HEK293 (cell line): ENCODE measurements at regions not wholly inside any gene's neighbourhood (a gene's known extent, or its start where the extent isn't known, plus 50 kb on each side); places are given as distances from the start of the nearest gene placed in this dataset.

Experiments used
- CTCF ChIA-PET: fragments of 350-600 bp; formaldehyde crosslinking; extraction: SDS; loops from one replicate; lab custom pipeline; 2021; ENCODE audit warnings: antibody characterized with exemption; lab: Yijun Ruan, JAX
- POLR2A ChIA-PET: fragments of 300-600 bp; formaldehyde crosslinking; extraction: SDS; loops from one replicate; lab custom pipeline; 2020; ENCODE audit warnings: antibody characterized with exemption, inconsistent platforms; lab: Yijun Ruan, JAX
- H3K27ac ChIP-seq: fragments of 200-500 bp; sonication (Bioruptor generic); 2 replicates; pipeline ENCODE4 v1.5.1; 2014; ENCODE audit warnings: low read depth, low read length, control low read depth, inconsistent platforms; ENCODE audit errors: extremely low read depth
- H3K36me3 ChIP-seq, 2 experiments: fragments of 200-500 bp in 1 of 2; sonication (Bioruptor generic) in 1 of 2; 1 replicate in 1 of 2; 2 replicates in 1 of 2; pipeline ENCODE4 v1.5.1; 2014 to 2017; ENCODE audit warnings: inconsistent platforms in 2 of 2, low read length in 2 of 2; ENCODE audit not compliant: control insufficient read depth in 2 of 2, insufficient read depth in 1 of 2
- H3K4me1 ChIP-seq: fragments of 200-500 bp; sonication (Bioruptor generic); 2 replicates; pipeline ENCODE4 v1.5.1; 2014; ENCODE audit warnings: mild to moderate bottlenecking, low read length, inconsistent platforms; ENCODE audit not compliant: control insufficient read depth, insufficient read depth
- H3K4me3 ChIP-seq: 2 replicates; pipeline ENCODE4 v1.5.1; 2011; ENCODE audit warnings: low read depth, mild to moderate bottlenecking, control low read depth, low read length, moderate library complexity
- H3K9me3 ChIP-seq: fragments of 200-500 bp; sonication (Bioruptor generic); 2 replicates; pipeline ENCODE4 v1.5.1; 2014; ENCODE audit warnings: low read depth, low read length, inconsistent platforms; ENCODE audit not compliant: control insufficient read depth, insufficient read depth
- PBX3 ChIP-seq: sonication (generic); formaldehyde crosslinking; IDR thresholded peaks from 2 replicates; pipeline ENCODE4 v1.8.1; 2022; ENCODE audit warnings: mild to moderate bottlenecking, moderate library complexity, missing genetic modification reagents
- PRDM4 ChIP-seq: fragments of 450-650 bp; formaldehyde crosslinking; IDR thresholded peaks from 2 replicates; pipeline ENCODE4 v1.5.1; 2017; ENCODE audit warnings: missing biosample characterization, missing genetic modification characterization
- YY1 ChIP-seq: fragments of 450-650 bp; formaldehyde crosslinking; IDR thresholded peaks from 2 replicates; pipeline ENCODE4 v1.5.1; 2018; ENCODE audit warnings: missing biosample characterization, missing genetic modification characterization
- YY2 ChIP-seq: fragments of 450-650 bp; formaldehyde crosslinking; IDR thresholded peaks from 2 replicates; pipeline ENCODE4 v1.5.1; 2016; ENCODE audit warnings: missing biosample characterization, missing genetic modification characterization
- ZBTB1 ChIP-seq: fragments of 450-650 bp; formaldehyde crosslinking; IDR thresholded peaks from 2 replicates; pipeline ENCODE4 v1.5.1; 2016; ENCODE audit warnings: missing biosample characterization, missing genetic modification characterization
- ZFP41 ChIP-seq: fragments of 450-650 bp; formaldehyde crosslinking; IDR thresholded peaks from 2 replicates; pipeline ENCODE4 v1.5.1; 2016; ENCODE audit warnings: missing biosample characterization, missing genetic modification characterization, borderline replicate concordance
- ZIC2 ChIP-seq: fragments of 450-650 bp; formaldehyde crosslinking; IDR thresholded peaks from 2 replicates; pipeline ENCODE4 v1.5.1; 2016; ENCODE audit warnings: missing biosample characterization, missing genetic modification characterization
- ZNF114 ChIP-seq: fragments of 450-650 bp; formaldehyde crosslinking; IDR thresholded peaks from 2 replicates; pipeline ENCODE4 v1.5.0; 2017; ENCODE audit warnings: missing biosample characterization, missing genetic modification characterization
- ZNF175 ChIP-seq: fragments of 450-650 bp; formaldehyde crosslinking; IDR thresholded peaks from 2 replicates; pipeline ENCODE4 v1.5.1; 2016; ENCODE audit warnings: missing biosample characterization, missing genetic modification characterization
- ZNF18 ChIP-seq: fragments of 450-650 bp; formaldehyde crosslinking; IDR thresholded peaks from 2 replicates; pipeline ENCODE4 v1.5.1; 2016; ENCODE audit warnings: missing biosample characterization, missing genetic modification characterization
- ZNF214 ChIP-seq: fragments of 450-650 bp; formaldehyde crosslinking; IDR thresholded peaks from 2 replicates; pipeline ENCODE4 v1.5.1; 2017; ENCODE audit warnings: missing biosample characterization, mild to moderate bottlenecking, missing genetic modification characterization, borderline replicate concordance
- ZNF223 ChIP-seq: fragments of 450-650 bp; formaldehyde crosslinking; IDR thresholded peaks from 2 replicates; pipeline ENCODE4 v1.5.1; 2016; ENCODE audit warnings: missing biosample characterization, missing genetic modification characterization
- ZNF248 ChIP-seq: fragments of 450-650 bp; formaldehyde crosslinking; IDR thresholded peaks from 2 replicates; pipeline ENCODE4 v1.5.1; 2017; ENCODE audit warnings: missing biosample characterization, missing genetic modification characterization
- ZNF274 ChIP-seq, 2 experiments: fragments of 200-500 bp in 1 of 2; fragments of 450-650 bp in 1 of 2; sonication (Bioruptor generic) in 1 of 2; formaldehyde crosslinking in 1 of 2; IDR thresholded peaks; 2 replicates each; pipeline versions ENCODE4 v1.5.1 to v1.6.1; 2014 to 2016; ENCODE audit warnings: borderline replicate concordance in 1 of 2, inconsistent platforms in 1 of 2, low read length in 1 of 2, missing biosample characterization in 1 of 2, missing genetic modification characterization in 1 of 2
- ZNF302 ChIP-seq: fragments of 450-650 bp; formaldehyde crosslinking; IDR thresholded peaks from 2 replicates; pipeline ENCODE4 v1.5.1; 2016; ENCODE audit warnings: missing biosample characterization, missing genetic modification characterization, low read depth
- ZNF37A ChIP-seq: fragments of 450-650 bp; IDR thresholded peaks from 2 replicates; pipeline ENCODE4 v1.5.1; 2018; ENCODE audit warnings: missing biosample characterization, missing genetic modification characterization
- ZNF48 ChIP-seq: fragments of 450-650 bp; formaldehyde crosslinking; IDR thresholded peaks from 2 replicates; pipeline ENCODE4 v1.5.1; 2016; ENCODE audit warnings: missing biosample characterization, missing genetic modification characterization
- ZNF510 ChIP-seq: fragments of 450-650 bp; formaldehyde crosslinking; IDR thresholded peaks from 2 replicates; pipeline ENCODE4 v1.5.1; 2018; ENCODE audit warnings: mild to moderate bottlenecking, missing genetic modification characterization, missing biosample characterization; ENCODE audit not compliant: insufficient replicate concordance
- ZNF544 ChIP-seq: fragments of 450-650 bp; formaldehyde crosslinking; IDR thresholded peaks from 2 replicates; pipeline ENCODE4 v1.5.0; 2017; ENCODE audit warnings: missing biosample characterization, missing genetic modification characterization
- ZNF600 ChIP-seq: fragments of 450-650 bp; formaldehyde crosslinking; IDR thresholded peaks from 2 replicates; pipeline ENCODE4 v1.5.1; 2016; ENCODE audit warnings: missing biosample characterization, missing genetic modification characterization
- ZNF639 ChIP-seq: fragments of 450-650 bp; formaldehyde crosslinking; IDR thresholded peaks from 2 replicates; pipeline ENCODE4 v1.5.1; 2016; ENCODE audit warnings: missing biosample characterization, missing genetic modification characterization
- ZNF664 ChIP-seq: fragments of 450-650 bp; formaldehyde crosslinking; IDR thresholded peaks from 2 replicates; pipeline ENCODE4 v1.5.1; 2016; ENCODE audit warnings: missing biosample characterization, missing genetic modification characterization
- ZNF791 ChIP-seq: fragments of 450-650 bp; formaldehyde crosslinking; IDR thresholded peaks from 2 replicates; pipeline ENCODE4 v1.5.1; 2016; ENCODE audit warnings: missing biosample characterization, missing genetic modification characterization

- ChIA-PET POLR2A (no interaction called here), CTCF (interaction anchor here (0.6 kb wide), 1 partner anchor 12 kb away, joined by 3 read pairs; no protein-coding TSS in a partner anchor)
- H3K36me3 ChIP-seq = no peaks in the 10 kb centered on the region
- H3K27ac ChIP-seq = no peak overlapping the region
- H3K4me1 ChIP-seq = no peaks in the 10 kb centered on the region
- H3K9me3 ChIP-seq = no peaks in the 10 kb centered on the region
- TF ChIP-seq ZBTB1 (tag by site-specific recombination) = no peak
- TF ChIP-seq ZIC2 (tag by site-specific recombination) = no peak
- no peak for TF ChIP-seq ZNF302
- TF ChIP-seq ZNF274 (IDR thresholded peaks at IDR 0.05; ENCODE audit: low read length) = no peak
- no peak for TF ChIP-seq ZNF274 (tag by site-specific recombination; IDR thresholded peaks at IDR 0.05; ENCODE audit: borderline replicate concordance)
- no peak for TF ChIP-seq PBX3
- TF ChIP-seq ZNF791 (tag by site-specific recombination) = no peak
- no peak for TF ChIP-seq ZNF639 (tag by site-specific recombination)
- no peak for TF ChIP-seq ZNF48
- TF ChIP-seq ZNF248 (tag by site-specific recombination) = no peak
- TF ChIP-seq ZNF37A (tag by site-specific recombination) = no peak
- TF ChIP-seq PRDM4 = no peak
- TF ChIP-seq ZNF544 (tag by site-specific recombination) = no peak
- no peak for TF ChIP-seq ZNF664
- no peak for TF ChIP-seq ZFP41 (tag by site-specific recombination)
- TF ChIP-seq, all 188 proteins: peak for 0
- H3K4me3 ChIP-seq = no peak overlapping the region
Measured at GRCh38 chr5:62002436-62002835, 303.6 kb upstream of the KIF2A start.

GRCh38 chr5:62005551-62005950 is 300.5 kb upstream of the KIF2A start:
- H3K27ac ChIP-seq = no peak overlapping the region
- no peak overlapping the region for H3K4me3 ChIP-seq
- H3K9me3 ChIP-seq = no peaks in the 10 kb centered on the region
- no peaks in the 10 kb centered on the region for H3K4me1 ChIP-seq
- no peaks in the 10 kb centered on the region for H3K36me3 ChIP-seq
- CTCF ChIA-PET = no interaction called here
- POLR2A ChIA-PET = no interaction called here
- TF ChIP-seq ZNF175 (tag by site-specific recombination) (no peak), ZNF223 (no peak)

- ChIA-PET POLR2A (no interaction called here), CTCF (no interaction called here)
- H3K9me3 ChIP-seq = no peaks in the 10 kb centered on the region
- H3K4me3 ChIP-seq = no peak overlapping the region
- no peak overlapping the region for H3K27ac ChIP-seq
- H3K36me3 ChIP-seq = no peaks in the 10 kb centered on the region
- H3K4me1 ChIP-seq = no peaks in the 10 kb centered on the region
- TF ChIP-seq ZNF510 (no peak), YY1 (no peak), ZNF175 (tag by site-specific recombination) (no peak), ZNF37A (tag by site-specific recombination) (no peak), ZNF114 (tag by site-specific recombination) (no peak), ZNF791 (tag by site-specific recombination) (no peak), YY2 (tag by site-specific recombination) (no peak), ZNF214 (tag by site-specific recombination) (no peak), ZNF600 (tag by site-specific recombination) (no peak), ZNF18 (no peak), ZNF664 (no peak)
Measured at GRCh38 chr5:62007457-62007856, 298.5 kb upstream of the KIF2A start.
